ENCODE measurements at regions not wholly inside any gene's neighbourhood (a gene's known extent, or its start where the extent isn't known, plus 50 kb on each side); places are given as distances from the start of the nearest gene placed in this dataset.
A peak's percentile ranks its signal among the peaks of the same experiment; 100 is the strongest.

- CTCF ChIA-PET: no interaction called here
- POLR2A ChIA-PET: no interaction called here
- Mint-ChIP-seq H3K36me3 (no peaks in the 10 kb centered on the region), H3K27ac (no peak overlapping the region), H3K4me1 (no peaks in the 10 kb centered on the region), H3K4me3 (no peak overlapping the region), H3K9me3 (peaks cover 0 to 4% (median 0%) of the 10 kb centered on the region in 11 donors), H3K27me3 (peaks cover 0 to 12% (median 4%) of the 10 kb centered on the region in 5 donors)
- H3K27ac ChIP-seq (ENCODE audit: low read depth, low read length): no peak overlapping the region
- ATAC-seq (no peak), DNase-seq (no peak)
- no peak overlapping the region for H3K4me3 ChIP-seq (ENCODE audit: low read length)
- no peaks in the 10 kb centered on the region for H3K27me3 ChIP-seq (ENCODE audit: control insufficient read depth in 2 of 2, insufficient read depth in 2 of 2, low read length in 2 of 2)
- intact Hi-C loops (cut with micrococcal nuclease): no loop called here
- no peaks in the 10 kb centered on the region for H3K9me3 ChIP-seq (ENCODE audit: control insufficient read depth in 2 of 3, low read length in 3 of 3)
- no peaks in the 10 kb centered on the region for H3K36me3 ChIP-seq (ENCODE audit: control insufficient read depth in 2 of 3, insufficient read depth in 3 of 3, low read length in 3 of 3)
- no peaks in the 10 kb centered on the region for H3K4me1 ChIP-seq (ENCODE audit: control insufficient read depth in 2 of 2, insufficient read depth in 2 of 2, low read length in 2 of 2)
Observed at GRCh38 chr11:112735470-112735869, 225.8 kb upstream of the NCAM1 start.

GRCh38 chr11:112744041-112744440 lies 217.2 kb upstream of the NCAM1 start:
- Mint-ChIP-seq H3K4me3 (no peak overlapping the region), H3K36me3 (no peaks in the 10 kb centered on the region), H3K27ac (no peak overlapping the region), H3K4me1 (peaks cover 0 to 6% (median 0%) of the 10 kb centered on the region in 7 donors), H3K27me3 (peaks cover 15 to 57% (median 40%) of the 10 kb centered on the region in 5 donors), H3K9me3 (peaks cover 0 to 7% (median 0%) of the 10 kb centered on the region in 11 donors)
- no peaks in the 10 kb centered on the region for H3K9me3 ChIP-seq (ENCODE audit: control insufficient read depth in 2 of 3, low read length in 3 of 3)
- ChIA-PET POLR2A (no interaction called here), CTCF (no interaction called here)
- H3K27me3 ChIP-seq (ENCODE audit: control insufficient read depth in 2 of 2, insufficient read depth in 2 of 2, low read length in 2 of 2): no peaks in the 10 kb centered on the region
- no peaks in the 10 kb centered on the region for H3K36me3 ChIP-seq (ENCODE audit: control insufficient read depth in 2 of 3, insufficient read depth in 3 of 3, low read length in 3 of 3)
- no peaks in the 10 kb centered on the region for H3K4me1 ChIP-seq (ENCODE audit: control insufficient read depth in 2 of 2, insufficient read depth in 2 of 2, low read length in 2 of 2)
- intact Hi-C loops (cut with micrococcal nuclease): no loop called here
- H3K4me3 ChIP-seq (ENCODE audit: low read length): no peak overlapping the region
- no peak for ATAC-seq
- DNase-seq: no peak
- H3K27ac ChIP-seq (ENCODE audit: low read depth, low read length): no peak overlapping the region

GRCh38 chr11:112745973-112746372 lies 215.2 kb upstream of the NCAM1 start:
- ATAC-seq (no peak), DNase-seq (no peak)
- POLR2A ChIA-PET: no interaction called here
- Histone ChIP-seq H3K27ac (ENCODE audit: low read depth, low read length) (no peak overlapping the region), H3K27me3 (ENCODE audit: control insufficient read depth in 2 of 2, insufficient read depth in 2 of 2, low read length in 2 of 2) (no peaks in the 10 kb centered on the region), H3K4me3 (ENCODE audit: low read length) (no peak overlapping the region), H3K36me3 (ENCODE audit: control insufficient read depth in 2 of 3, insufficient read depth in 3 of 3, low read length in 3 of 3) (no peaks in the 10 kb centered on the region), H3K4me1 (ENCODE audit: control insufficient read depth in 2 of 2, insufficient read depth in 2 of 2, low read length in 2 of 2) (no peaks in the 10 kb centered on the region), H3K9me3 (ENCODE audit: control insufficient read depth in 2 of 3, low read length in 3 of 3) (no peaks in the 10 kb centered on the region)
- intact Hi-C loops (cut with micrococcal nuclease): no loop called here
- CTCF ChIA-PET: no interaction called here
- Mint-ChIP-seq H3K27me3 (peaks cover 15 to 61% (median 40%) of the 10 kb centered on the region in 5 donors), H3K4me1 (peaks cover 0 to 6% (median 0%) of the 10 kb centered on the region in 7 donors), H3K36me3 (no peaks in the 10 kb centered on the region), H3K27ac (peak overlapping the region in 1 of 9 donors; percentile 3), H3K9me3 (peaks cover 0 to 7% (median 0%) of the 10 kb centered on the region in 11 donors), H3K4me3 (peak overlapping the region in 1 of 10 donors; percentile 63)

- Histone ChIP-seq H3K27ac (ENCODE audit: low read depth, low read length) (no peak overlapping the region), H3K4me1 (ENCODE audit: control insufficient read depth in 2 of 2, insufficient read depth in 2 of 2, low read length in 2 of 2) (no peaks in the 10 kb centered on the region), H3K9me3 (ENCODE audit: control insufficient read depth in 2 of 3, low read length in 3 of 3) (no peaks in the 10 kb centered on the region), H3K27me3 (ENCODE audit: control insufficient read depth in 2 of 2, insufficient read depth in 2 of 2, low read length in 2 of 2) (no peaks in the 10 kb centered on the region), H3K4me3 (ENCODE audit: low read length) (no peak overlapping the region), H3K36me3 (ENCODE audit: control insufficient read depth in 2 of 3, insufficient read depth in 3 of 3, low read length in 3 of 3) (no peaks in the 10 kb centered on the region)
- no peak for ATAC-seq
- no peak for DNase-seq
- Mint-ChIP-seq H3K27ac (no peak overlapping the region), H3K9me3 (peaks cover 0 to 7% (median 0%) of the 10 kb centered on the region in 11 donors), H3K27me3 (peaks cover 10 to 59% (median 34%) of the 10 kb centered on the region in 5 donors), H3K4me3 (no peak overlapping the region), H3K36me3 (no peaks in the 10 kb centered on the region), H3K4me1 (peaks cover 0 to 6% (median 0%) of the 10 kb centered on the region in 7 donors)
- CTCF ChIA-PET: no interaction called here
- intact Hi-C loops (cut with micrococcal nuclease): no loop called here
- POLR2A ChIA-PET: no interaction called here
Observed at GRCh38 chr11:112748252-112748651, 213.0 kb upstream of the NCAM1 start.

GRCh38 chr11:112748713-112749543 lies 212.3 kb upstream of the NCAM1 start:
- H3K4me3 Mint-ChIP-seq: no peak overlapping the region
- intact Hi-C loops (cut with micrococcal nuclease): no loop called here
- no peaks in the 10 kb centered on the region for H3K36me3 Mint-ChIP-seq
- Histone ChIP-seq H3K36me3 (ENCODE audit: control insufficient read depth in 2 of 3, insufficient read depth in 3 of 3, low read length in 3 of 3) (no peaks in the 10 kb centered on the region), H3K9me3 (ENCODE audit: control insufficient read depth in 2 of 3, low read length in 3 of 3) (no peaks in the 10 kb centered on the region), H3K4me3 (ENCODE audit: low read length) (no peak overlapping the region), H3K4me1 (ENCODE audit: control insufficient read depth in 2 of 2, insufficient read depth in 2 of 2, low read length in 2 of 2) (no peaks in the 10 kb centered on the region), H3K27me3 (ENCODE audit: control insufficient read depth in 2 of 2, insufficient read depth in 2 of 2, low read length in 2 of 2) (no peaks in the 10 kb centered on the region), H3K27ac (ENCODE audit: low read depth, low read length) (no peak overlapping the region)
- no peak overlapping the region for H3K27ac Mint-ChIP-seq
- peaks cover 0 to 7% (median 0%) of the 10 kb centered on the region in 11 donors for H3K9me3 Mint-ChIP-seq
- POLR2A ChIA-PET: no interaction called here
- H3K4me1 Mint-ChIP-seq: peaks cover 0 to 6% (median 0%) of the 10 kb centered on the region in 7 donors
- ATAC-seq (no peak), DNase-seq (no peak)
- peaks cover 6 to 60% (median 34%) of the 10 kb centered on the region in 5 donors for H3K27me3 Mint-ChIP-seq
- CTCF ChIA-PET: no interaction called here

- Mint-ChIP-seq H3K27me3 (peaks cover 6 to 49% (median 17%) of the 10 kb centered on the region in 5 donors), H3K9me3 (peaks cover 0 to under 1% (median 0%) of the 10 kb centered on the region in 11 donors), H3K36me3 (no peaks in the 10 kb centered on the region), H3K27ac (no peak overlapping the region), H3K4me3 (no peak overlapping the region), H3K4me1 (peaks cover 0 to 2% (median 0%) of the 10 kb centered on the region in 7 donors)
- H3K9me3 ChIP-seq (ENCODE audit: control insufficient read depth in 2 of 3, low read length in 3 of 3): no peaks in the 10 kb centered on the region
- no peaks in the 10 kb centered on the region for H3K27me3 ChIP-seq (ENCODE audit: control insufficient read depth in 2 of 2, insufficient read depth in 2 of 2, low read length in 2 of 2)
- intact Hi-C loops (cut with micrococcal nuclease): no loop called here
- no peaks in the 10 kb centered on the region for H3K4me1 ChIP-seq (ENCODE audit: control insufficient read depth in 2 of 2, insufficient read depth in 2 of 2, low read length in 2 of 2)
- DNase-seq (no peak), ATAC-seq (no peak)
- H3K27ac ChIP-seq (ENCODE audit: low read depth, low read length): no peak overlapping the region
- no peak overlapping the region for H3K4me3 ChIP-seq (ENCODE audit: low read length)
- POLR2A ChIA-PET: no interaction called here
- no peaks in the 10 kb centered on the region for H3K36me3 ChIP-seq (ENCODE audit: control insufficient read depth in 2 of 3, insufficient read depth in 3 of 3, low read length in 3 of 3)
- CTCF ChIA-PET: no interaction called here
Observed at GRCh38 chr11:112751329-112751728, 209.9 kb upstream of the NCAM1 start.

- Histone ChIP-seq H3K27ac (ENCODE audit: low read depth, low read length) (no peak overlapping the region), H3K4me3 (ENCODE audit: low read length) (no peak overlapping the region), H3K9me3 (ENCODE audit: control insufficient read depth in 2 of 3, low read length in 3 of 3) (no peaks in the 10 kb centered on the region), H3K4me1 (ENCODE audit: control insufficient read depth in 2 of 2, insufficient read depth in 2 of 2, low read length in 2 of 2) (no peaks in the 10 kb centered on the region), H3K36me3 (ENCODE audit: control insufficient read depth in 2 of 3, insufficient read depth in 3 of 3, low read length in 3 of 3) (no peaks in the 10 kb centered on the region), H3K27me3 (ENCODE audit: control insufficient read depth in 2 of 2, insufficient read depth in 2 of 2, low read length in 2 of 2) (no peaks in the 10 kb centered on the region)
- intact Hi-C loops (cut with micrococcal nuclease): no loop called here
- no peak for ATAC-seq
- no peaks in the 10 kb centered on the region for H3K4me1 Mint-ChIP-seq
- no peaks in the 10 kb centered on the region for H3K9me3 Mint-ChIP-seq
- no peaks in the 10 kb centered on the region for H3K36me3 Mint-ChIP-seq
- no peak for DNase-seq
- H3K4me3 Mint-ChIP-seq: no peak overlapping the region
- H3K27ac Mint-ChIP-seq: no peak overlapping the region
- ChIA-PET CTCF (no interaction called here), POLR2A (no interaction called here)
- H3K27me3 Mint-ChIP-seq: peaks cover 4 to 45% (median 12%) of the 10 kb centered on the region in 5 donors
Observed at GRCh38 chr11:112751772-112752171, 209.4 kb upstream of the NCAM1 start.
